T follicular helper cell (primary cell): ENCODE measurements at regions not wholly inside any gene's neighbourhood (a gene's known extent, or its start where the extent isn't known, plus 50 kb on each side); places are given as distances from the start of the nearest gene placed in this dataset.

Experiments
- DNase-seq: peaks from one replicate; pipeline ENCODE4 v3.0.0-alpha.2; 2020; ENCODE audit warnings: low read depth

- DNase-seq: no peak
Measured at GRCh38 chr19:33898062-33898677, 101.5 kb downstream of the KCTD15 start.

GRCh38 chr19:33900817-33901216 is 104.1 kb downstream of the KCTD15 start:
- DNase-seq: no peak

- DNase-seq: no peak
Measured at GRCh38 chr19:33902395-33902794, 105.7 kb downstream of the KCTD15 start.

- no peak for DNase-seq
Measured at GRCh38 chr19:33902802-33903488, 106.3 kb downstream of the KCTD15 start.

- no peak for DNase-seq
Measured at GRCh38 chr19:33903489-33903850, 106.8 kb downstream of the KCTD15 start.

GRCh38 chr19:33904681-33905080 is 108.0 kb downstream of the KCTD15 start:
- DNase-seq: no peak

- no peak for DNase-seq
Measured at GRCh38 chr19:33905473-33905936, 108.8 kb downstream of the KCTD15 start.

GRCh38 chr19:33905937-33906577 is 109.4 kb downstream of the KCTD15 start:
- no peak for DNase-seq

- no peak for DNase-seq
Measured at GRCh38 chr19:33906578-33907335, 110.1 kb downstream of the KCTD15 start.

- DNase-seq: no peak
Measured at GRCh38 chr19:33910922-33911321, 114.3 kb downstream of the KCTD15 start.

GRCh38 chr19:33914599-33914998 is 117.9 kb downstream of the KCTD15 start:
- no peak for DNase-seq

- DNase-seq: no peak
Measured at GRCh38 chr19:33916792-33917191, 120.1 kb downstream of the KCTD15 start.

GRCh38 chr19:33919291-33919690 is 122.6 kb downstream of the KCTD15 start:
- no peak for DNase-seq

GRCh38 chr19:33921165-33921564 is 124.5 kb downstream of the KCTD15 start:
- DNase-seq: no peak

- no peak for DNase-seq
Measured at GRCh38 chr19:33926306-33926705, 129.6 kb downstream of the KCTD15 start.

- DNase-seq: no peak
Measured at GRCh38 chr19:33927789-33928457, 131.3 kb downstream of the KCTD15 start.

GRCh38 chr19:33928458-33928950 is 131.8 kb downstream of the KCTD15 start:
- DNase-seq: no peak

GRCh38 chr19:33933931-33934330 is 137.3 kb downstream of the KCTD15 start:
- DNase-seq: no peak

- no peak for DNase-seq
Measured at GRCh38 chr19:33938821-33939220, 142.2 kb downstream of the KCTD15 start.

GRCh38 chr19:33941133-33941532 is 144.5 kb downstream of the KCTD15 start:
- no peak for DNase-seq

- no peak for DNase-seq
Measured at GRCh38 chr19:33946535-33947264, 150.0 kb downstream of the KCTD15 start.
